ENCODE measurements at regions not wholly inside any gene's neighbourhood (a gene's known extent, or its start where the extent isn't known, plus 50 kb on each side); places are given as distances from the start of the nearest gene placed in this dataset.

DNA sequence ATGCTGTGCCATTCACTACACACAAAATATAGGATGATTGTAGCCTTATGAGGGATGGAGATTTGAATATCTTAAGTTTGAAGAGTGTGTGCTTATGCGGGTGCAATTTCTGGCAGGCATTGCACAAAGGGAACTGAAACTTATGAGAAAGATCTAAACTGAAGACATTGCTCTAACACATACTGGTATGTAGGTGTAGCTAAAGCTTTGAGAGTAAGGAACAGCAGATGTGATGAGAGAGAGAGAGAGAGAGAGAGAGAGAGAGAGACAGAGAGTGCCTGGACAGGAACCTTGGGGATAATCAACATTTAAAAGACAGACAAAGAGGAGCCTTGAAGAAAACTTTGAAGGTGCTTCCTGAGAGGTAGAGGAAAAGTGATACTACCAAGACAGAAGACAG is 379.7 kb downstream of the SPRY1 start:
- DNase-seq, result no peak

DNA sequence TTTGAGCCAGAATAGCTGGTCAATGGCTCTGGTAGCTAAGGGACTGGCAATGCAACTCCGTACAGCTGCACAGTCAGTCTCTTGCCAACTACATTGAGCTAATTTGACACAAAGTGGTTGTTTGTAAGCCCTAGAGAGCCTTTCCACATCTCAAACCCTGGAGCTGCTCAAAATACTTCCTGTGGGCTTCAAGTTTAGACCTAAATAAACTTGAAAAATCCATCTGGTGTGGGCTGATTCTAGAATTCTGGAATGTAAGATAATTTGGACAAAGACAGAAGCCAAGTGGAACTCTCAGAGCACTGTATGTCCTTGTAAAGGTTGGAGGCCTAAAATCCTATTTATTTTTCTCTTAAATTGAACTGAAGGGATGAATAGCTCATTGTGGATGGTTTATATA is 380.8 kb downstream of the SPRY1 start:
- DNase-seq, result no peak

DNA sequence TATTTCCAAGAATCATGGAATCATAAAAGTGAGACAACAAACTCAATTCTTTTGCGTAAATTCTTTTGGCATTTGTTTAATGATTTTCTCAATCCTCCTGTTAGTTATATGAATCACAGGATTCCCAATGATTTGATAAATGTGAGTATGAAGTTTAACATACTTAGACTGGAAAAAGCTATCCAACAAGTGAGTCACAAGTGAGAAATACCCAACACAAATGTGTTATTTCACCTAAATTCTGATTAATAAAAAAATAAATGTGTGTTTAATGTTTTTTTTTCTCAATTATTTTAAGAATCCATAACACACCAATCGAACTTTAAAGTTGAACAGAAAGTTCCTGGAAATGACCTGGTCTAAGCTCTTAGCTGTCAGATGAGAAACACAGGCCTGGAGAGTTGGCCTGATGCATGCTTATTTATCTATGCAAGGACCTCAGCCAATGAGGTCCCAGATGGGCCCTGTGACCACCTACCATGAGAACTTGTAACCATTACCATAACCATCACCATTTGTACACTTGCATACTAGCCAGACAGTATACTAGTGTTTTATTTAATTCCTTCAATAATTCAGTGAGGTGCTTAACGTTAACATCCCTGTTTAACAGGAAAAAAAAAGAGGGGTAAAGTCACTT is 386.7 kb downstream of the SPRY1 start:
- no peak for DNase-seq

DNA sequence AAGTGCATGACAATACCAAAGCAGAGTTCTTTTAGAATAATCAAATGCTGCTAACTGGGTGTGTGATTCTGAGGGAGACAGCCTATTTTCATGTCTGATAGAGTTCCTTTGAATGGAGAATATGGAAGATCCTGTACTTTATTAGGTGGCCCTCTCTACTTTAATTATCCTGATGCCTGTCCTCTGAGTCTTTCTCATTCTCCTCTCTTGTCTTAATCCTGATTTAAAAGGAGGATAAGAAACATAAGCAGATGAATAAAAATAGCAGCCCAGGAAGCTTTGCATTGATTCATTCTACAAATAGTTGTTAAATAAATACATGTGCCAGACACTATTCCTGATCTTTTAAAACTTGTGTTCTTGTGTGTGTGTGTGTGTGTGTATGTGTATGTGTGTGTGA is 387.3 kb downstream of the SPRY1 start:
- no peak for DNase-seq

DNA sequence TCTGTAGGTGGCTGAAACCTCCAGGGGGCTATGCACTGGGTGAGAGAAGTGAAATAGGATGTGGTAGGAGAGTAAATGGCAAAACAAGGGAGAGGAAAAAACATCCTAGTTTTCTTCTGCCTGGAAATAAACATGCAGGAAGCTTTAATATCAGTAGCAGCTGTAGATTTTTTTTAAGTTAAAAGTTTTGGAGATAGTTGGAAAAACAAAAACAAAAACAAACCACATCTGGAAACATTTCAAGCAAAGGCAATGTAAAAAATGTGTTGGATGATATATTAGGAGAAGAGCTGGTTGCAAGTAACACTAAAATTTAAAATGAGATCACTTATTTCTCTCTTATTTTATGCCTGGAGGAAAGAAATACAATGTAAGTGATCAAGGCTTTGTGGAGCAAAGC is 388.0 kb downstream of the SPRY1 start:
- no peak for DNase-seq

DNA sequence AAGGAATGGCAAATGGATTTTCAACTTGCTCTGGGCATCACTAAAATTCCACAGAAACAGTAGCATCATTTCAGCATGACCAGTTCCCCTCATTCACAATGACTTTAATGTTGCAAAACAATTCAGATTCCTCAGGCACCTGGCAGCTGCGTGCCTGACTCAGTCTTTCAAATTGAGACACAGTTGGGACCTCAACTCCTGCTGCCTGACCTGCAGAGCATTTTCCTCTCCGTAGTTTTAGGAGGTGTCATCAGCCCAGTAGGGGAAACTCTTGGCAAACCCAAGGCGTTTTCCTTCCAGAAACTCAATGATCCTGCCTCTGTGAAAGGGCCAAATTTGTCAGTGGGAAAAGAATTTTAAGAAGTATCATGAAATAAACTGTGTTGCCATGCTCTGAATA is 388.9 kb downstream of the SPRY1 start:
- DNase-seq, result no peak

DNA sequence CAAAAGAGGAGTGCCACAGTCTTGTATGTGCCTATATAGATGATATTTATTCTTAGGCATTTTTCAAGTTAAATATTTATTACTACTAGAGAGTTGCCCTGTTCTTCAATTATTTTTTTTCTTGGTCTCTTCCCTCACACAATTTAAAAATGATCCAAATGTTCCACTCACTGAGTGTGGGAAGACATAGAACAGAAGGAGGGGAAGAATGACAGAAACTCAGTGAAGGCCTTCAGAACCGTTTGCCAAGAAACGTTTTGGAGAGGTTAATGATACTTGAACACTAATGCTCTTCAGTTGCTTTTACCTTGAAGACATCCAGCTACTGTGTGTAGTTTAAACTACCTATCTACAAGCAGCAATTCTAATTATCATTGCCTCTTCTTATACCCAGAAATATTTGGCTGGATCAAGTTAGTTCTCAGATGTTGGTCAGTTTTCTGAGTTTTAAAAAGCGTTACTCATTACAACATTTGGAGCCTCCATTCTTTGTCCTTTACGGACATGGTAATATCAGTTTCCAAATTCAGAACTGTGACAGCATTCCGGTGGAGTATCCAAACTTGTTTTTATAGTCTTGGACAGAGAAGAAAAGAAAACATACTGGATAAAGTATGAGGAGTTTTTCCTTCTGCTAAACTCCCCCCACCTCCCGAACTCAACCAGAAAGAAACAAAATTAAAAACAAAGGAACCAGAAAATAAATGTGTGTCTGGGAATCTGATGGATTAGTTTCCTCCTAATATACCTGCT is 389.7 kb downstream of the SPRY1 start:
- no peak for DNase-seq

DNA sequence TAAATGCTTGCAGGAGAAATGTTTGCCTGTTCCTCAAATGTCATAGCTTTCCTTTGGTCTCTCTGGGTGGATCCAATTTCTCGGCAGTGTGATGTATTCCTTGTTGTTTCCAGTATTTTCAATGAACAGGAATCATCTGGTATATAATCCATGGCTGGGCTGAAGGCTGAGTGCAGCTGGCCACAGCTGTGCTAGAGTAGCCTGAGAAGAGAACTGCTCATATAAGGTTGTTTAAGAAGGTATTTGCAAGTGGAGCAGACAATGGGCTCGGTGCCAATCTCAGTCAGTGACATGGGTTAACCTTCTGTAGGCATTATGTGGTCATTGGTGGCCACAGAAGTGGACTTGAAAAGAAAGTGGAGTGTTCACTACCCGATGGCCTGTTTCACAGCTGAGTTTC is 390.3 kb downstream of the SPRY1 start:
- DNase-seq, result no peak

DNA sequence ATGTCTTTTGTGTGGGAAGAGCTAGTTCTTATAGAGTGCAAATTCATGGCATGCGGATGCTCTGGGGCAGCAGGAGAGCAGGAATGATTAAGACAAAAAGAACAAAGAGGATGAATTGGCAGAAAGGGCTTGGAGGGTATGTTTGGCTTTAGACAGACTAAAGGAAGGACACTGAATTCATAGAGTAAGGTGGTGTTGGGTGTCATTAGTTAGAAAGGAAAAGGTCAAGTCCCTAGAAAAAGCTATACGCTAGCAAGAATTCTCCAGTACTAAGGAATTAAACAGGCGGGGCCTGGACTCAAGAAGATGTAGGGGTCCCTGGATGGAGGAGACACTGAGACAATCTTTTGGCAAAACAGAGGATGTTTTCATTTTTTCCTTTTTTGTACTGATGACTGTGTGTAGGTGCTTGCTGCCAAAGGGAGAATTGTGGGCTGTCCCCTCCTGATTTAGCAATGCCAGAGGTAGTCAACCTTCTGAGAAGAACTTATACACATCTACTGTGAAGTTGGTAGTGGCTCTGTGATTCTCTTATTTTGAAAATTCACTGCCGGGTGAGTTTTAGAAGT is 391.0 kb downstream of the SPRY1 start:
- DNase-seq, result no peak

DNA sequence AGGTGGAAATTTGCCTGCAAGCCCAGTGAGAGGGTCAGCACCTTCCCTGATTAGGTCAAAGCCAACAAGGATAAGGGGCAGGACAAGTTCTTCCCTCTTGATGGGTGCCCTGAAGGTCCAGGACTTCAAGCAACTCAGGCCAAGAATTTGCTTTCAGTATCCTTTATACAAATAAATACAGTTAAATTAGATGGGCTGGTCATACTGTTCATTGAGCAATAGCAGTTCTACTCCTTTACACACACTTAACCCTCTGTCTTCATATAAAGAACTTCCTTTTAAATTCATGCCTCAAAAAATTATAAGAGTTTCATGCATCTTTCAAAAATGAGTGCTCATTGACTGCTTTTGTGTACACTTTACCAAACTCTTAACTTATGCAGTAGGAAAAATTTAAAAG is 392.0 kb downstream of the SPRY1 start:
- no peak for DNase-seq

DNA sequence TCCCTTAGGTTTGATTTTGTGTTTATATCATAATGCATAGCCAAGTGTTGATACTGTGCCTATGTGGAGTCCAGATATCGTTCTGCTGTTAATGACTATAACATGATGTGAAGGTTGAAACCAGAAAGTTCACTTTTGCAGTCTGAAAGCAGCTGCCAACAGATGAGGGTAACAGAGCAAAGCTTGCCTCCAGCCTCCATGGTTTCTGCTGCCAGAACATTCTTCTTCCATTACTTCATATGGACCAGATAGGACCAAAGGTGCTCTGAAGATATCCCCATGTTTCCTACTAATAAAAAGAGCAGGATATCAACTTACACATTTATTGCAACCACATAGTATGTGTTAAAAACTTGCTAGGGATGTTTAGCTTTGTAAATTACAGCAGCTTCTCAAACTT is 394.1 kb downstream of the SPRY1 start:
- DNase-seq, result no peak

DNA sequence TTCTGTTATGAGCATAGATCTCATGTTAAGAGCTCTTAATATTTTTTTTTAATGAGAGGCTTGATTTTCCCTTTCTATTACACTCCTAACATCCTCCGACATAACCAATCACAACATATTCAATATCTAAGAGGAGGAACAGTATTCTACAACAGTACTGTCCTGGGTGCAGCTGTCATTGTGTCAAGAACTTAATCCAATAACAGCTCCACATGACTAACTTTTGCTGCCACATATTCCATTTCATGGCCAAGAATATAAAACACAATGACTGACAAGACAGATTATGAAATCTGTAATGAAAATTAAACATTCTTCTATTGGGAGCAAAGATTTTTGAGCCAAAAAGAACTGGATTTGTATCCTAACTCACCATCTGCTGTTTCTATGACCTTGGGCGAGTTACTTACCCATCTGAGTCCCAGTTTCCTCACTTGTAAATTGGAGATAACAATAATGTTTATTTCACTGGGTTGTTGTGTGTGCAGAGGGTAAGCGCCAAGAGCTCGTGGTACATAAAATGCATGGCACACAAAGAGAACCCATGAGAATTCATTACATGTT is 405.6 kb downstream of the SPRY1 start:
- no peak for DNase-seq

DNA sequence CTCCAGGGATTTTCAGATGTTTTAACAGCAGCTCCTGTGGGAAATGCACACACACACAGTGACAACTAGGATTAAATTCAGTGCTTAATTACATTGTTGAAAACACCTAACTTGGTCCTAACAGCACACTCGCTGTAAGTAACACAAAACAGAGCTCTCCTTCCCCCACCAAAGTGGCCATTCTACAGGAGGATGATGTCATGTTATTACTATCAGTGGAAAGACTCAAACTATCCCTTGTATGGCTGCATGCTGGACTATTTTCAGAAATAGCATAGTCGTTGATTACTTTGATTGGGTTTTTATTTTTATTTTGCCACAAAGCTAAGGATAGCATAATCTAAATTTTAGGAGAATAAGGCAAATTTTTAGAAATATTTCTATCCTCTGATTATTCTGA is 406.3 kb downstream of the SPRY1 start:
- DNase-seq, result no peak

DNA sequence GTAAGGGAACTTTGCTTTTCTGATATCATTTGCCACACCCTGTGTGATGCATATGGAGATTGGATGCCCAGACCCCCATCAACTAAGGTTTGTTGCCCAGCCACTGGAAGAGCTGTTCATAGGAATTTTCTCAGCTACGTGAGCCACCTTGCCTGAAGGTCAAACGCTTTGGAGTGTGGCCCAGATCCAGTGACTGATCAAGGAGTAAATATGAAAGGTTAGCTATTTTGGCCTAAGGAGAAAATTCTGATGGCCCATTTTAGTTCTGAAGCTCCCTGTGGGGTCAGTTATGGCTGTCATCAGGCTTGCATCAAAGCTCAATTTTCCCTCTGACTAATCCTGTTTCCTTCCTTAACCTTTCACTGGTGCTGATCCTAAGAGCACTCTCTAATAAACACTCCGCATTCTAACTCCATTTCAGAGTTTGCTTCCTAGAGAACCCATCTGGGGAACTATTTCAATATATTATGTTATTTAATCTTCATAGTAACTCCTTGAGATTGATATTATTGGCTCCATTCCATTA is 407.7 kb downstream of the SPRY1 start:
- no peak for DNase-seq

DNA sequence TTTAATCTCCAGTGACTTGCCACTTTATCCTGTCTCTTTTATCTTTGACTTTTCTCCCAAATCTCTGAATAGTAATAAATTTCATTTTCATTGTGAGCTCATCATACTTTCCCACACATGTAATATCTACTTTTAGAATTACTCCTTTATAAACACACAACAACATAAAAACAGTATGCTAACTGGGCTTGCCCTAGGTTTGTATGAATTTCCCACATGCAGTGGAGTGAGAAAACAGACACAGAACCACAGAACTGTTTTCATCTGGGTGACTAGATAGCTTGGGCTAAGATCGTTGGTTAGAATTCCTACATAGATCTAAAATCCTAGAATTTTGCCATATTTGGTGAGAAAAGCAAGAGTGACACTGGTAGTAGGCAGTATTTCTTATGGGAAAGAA is 409.5 kb downstream of the SPRY1 start:
- DNase-seq, result no peak

DNA sequence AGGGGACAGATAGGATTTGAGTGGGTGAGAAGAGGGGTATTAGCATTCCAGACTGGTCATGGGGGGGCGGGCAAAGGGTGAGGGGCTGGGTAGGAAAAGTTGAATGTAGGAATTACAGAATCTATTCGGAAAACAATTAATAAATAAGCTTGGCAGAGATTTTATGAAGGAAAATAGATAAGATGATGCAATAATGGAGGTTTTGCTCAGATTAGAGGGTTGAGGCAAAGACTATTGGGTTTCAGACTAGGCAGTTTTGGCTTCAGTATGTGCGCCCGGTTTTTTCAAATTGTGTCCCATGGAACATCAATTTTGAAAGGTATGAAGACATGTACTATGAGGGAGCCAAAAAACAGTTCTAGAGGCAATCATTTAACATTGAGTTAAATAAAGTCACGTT is 410.6 kb downstream of the SPRY1 start:
- no peak for DNase-seq

DNA sequence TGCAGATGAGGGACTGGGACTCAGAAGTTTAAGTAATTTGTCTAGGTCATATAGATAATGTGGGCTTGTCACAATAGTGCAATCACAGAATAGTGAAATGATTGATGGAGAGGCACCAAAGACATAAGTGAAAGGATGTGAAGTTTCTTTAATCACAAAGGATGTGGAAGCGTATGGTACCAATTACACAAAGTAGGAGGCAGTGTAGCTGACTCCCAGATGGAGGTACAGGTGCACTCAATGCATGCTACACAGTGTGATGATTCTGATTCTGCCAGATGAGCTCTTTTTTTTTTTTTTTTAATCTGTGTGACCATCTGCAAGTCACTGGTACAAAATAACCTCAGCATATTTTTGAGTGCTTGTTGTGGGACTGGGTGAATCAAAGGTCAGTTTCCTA is 411.3 kb downstream of the SPRY1 start:
- DNase-seq, result no peak

DNA sequence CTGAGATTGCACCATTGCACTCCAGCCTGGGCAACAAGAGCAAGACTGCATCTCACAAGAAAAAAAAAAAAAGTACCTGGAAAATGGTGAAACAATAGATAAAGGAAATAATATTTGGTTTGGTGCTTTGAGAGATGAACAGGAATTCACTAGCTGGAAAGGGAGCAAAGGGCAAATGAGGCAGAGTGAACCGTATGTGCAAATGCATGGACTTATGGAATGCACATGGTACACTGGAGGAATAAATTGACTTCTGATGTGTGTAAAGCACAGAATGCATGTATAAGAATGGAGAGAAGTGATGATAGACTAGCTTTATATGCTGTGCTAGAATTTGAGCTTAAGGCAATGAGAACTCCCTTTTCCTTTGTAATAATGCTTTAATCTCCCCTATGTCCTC is 413.3 kb downstream of the SPRY1 start:
- DNase-seq, result no peak

DNA sequence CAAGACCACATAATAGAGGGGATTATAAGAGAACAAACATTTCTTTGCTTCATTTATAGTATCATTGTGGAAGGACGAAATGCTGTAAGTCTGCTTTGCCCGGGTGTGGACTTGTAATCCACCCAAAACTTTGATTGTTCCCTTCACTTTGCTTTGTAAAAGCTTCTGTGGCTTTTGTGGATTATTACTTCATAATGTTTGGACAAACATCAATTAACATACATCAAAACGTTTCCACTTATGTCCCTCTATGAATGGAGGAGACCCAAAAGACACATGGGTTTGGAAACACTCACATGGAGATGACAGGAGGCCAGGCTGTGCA is 415.4 kb downstream of the SPRY1 start:
- DNase-seq, result no peak

DNA sequence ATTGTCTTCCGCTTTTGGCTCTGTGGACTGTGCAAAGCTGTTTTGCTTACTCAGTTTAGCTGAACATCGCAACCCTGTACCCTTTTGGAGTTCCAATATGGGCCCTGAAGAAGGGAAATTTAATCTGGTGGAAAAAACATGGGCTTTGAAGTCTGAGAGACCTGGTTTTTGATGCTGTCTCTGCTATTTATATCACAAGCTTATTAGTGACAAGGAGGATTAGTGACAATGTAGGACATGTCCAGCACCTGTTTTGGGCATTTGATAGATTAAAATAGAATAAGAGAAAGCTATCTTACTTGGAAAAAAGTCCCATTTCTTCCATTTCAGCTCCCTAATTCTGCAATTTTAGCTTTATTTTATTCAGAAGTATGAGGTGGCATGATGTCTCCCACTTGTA is 417.3 kb downstream of the SPRY1 start:
- DNase-seq, result no peak

DNA sequence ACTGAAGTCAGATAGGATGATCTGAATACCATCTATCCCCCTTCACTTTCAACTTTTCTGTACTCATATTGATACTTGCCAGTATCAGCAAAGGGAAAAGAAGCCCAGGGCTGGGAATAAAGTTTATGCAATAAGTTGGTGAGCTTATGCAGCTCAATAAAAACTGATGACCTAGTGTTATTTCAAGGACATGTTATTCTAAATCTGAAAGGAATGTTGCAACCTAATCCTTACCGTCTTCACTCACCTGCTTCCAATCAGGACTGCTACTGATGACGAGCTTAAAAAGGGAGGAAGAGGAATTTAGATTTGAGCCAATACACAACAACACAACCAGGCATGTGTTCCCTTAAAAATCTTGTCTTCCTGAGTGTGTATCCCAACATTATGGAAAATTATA is 419.9 kb downstream of the SPRY1 start:
- DNase-seq, result no peak

DNA sequence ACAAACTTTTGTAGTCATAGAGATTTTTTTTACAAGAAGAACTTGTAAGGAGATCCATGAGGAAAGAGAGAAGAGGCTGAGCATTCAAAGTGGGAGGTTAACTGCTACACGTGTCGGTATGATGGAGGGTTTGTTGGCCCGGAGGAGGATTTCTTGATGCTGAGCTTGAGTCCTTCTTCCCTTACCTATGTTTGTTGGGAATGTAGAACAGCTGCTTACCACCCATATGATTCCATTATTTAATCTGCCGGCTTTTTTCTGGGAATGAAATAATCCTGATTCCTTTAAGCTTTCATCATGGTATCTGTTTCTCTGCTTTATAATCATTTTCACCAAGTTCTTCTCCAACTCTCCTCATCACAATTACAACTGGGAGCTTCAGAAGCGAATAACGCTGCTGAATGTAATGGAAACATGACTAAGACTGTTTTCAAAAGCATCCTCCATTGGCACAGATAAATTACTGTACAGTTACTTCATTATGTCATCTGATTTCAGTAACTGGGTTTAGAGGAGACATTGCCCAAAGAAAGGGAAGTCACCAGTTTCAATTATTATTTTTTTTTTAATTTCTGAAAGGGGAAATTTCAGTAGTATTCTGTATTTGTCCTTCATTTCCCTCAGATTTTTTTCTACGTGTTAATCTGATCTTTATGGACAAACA is 420.6 kb downstream of the SPRY1 start:
- DNase-seq, result no peak

DNA sequence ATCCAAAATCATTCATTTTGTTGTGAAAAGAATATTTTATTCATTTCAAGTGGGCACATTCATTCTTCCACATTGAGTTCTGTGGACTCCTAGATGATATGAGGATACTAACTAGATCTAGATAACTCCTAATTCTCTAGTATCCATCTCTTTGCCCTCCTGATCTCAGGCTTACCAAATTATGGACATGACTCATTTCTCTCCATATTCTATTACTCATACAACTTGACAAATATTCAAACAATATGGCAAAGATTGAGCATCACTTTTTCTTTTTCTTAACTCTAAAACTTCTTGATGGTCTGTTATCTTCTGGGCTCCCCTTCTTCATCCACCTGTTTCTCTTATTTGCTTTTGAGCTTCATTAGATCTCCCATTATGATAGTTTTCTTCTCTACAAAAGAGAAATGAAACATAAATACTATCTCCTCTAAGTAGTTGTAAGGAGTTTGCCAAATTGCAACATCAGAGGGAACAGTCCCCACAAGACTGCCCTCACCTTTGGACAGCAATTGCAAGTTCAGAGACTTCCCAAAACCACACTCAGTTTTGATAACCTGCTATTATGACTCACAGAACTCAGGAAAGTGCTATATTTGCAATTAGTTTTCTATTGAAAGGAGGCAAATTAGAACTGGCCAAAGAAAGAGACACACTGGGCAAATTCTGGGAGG is 422.9 kb downstream of the SPRY1 start:
- DNase-seq, result no peak

Measured in stimulated activated CD4-positive, alpha-beta T cell treated with anti-CD3 and anti-CD28 coated beads, Interleukin-15, amount 100 ng/mL, for 24 hours (primary cell).